ENCODE measurements at regions not wholly inside any gene's neighbourhood (a gene's known extent, or its start where the extent isn't known, plus 50 kb on each side); places are given as distances from the start of the nearest gene placed in this dataset.

DNA sequence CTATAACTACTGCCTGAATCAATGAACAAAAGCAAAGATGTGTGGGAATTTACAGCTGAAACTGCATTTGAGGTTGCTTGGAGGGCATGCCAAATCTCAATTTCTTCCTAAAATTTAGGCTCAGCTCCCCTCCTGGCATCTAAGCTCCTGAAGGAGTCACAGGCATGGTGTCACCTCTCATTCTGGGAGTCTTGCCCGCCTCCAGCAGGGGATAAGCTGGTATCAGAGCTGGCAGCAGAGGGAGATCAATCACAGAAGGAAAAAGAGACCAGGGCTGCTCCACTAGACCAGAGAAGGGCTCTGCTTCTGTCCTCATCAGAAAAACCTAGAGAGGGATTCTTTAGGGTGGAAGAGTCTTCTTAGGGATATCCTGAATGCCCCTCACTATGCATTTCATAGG is 150.4 kb upstream of the SLC6A11 start:
- Histone ChIP-seq H4K20me1 (ENCODE audit: insufficient read depth, low read length) (no peaks in the 10 kb centered on the region), H3K9ac (ENCODE audit: low read length) (no peak overlapping the region), H3K27ac (ENCODE audit: low read length) (no peak overlapping the region), H3K4me3 (ENCODE audit: low read length) (no peak overlapping the region), H3K79me2 (ENCODE audit: low read length) (no peaks in the 10 kb centered on the region), H3K27me3 (ENCODE audit: low read depth, low read length) (peaks cover 38% of the 10 kb centered on the region), H3K9me3 (ENCODE audit: insufficient read depth, low read length) (no peaks in the 10 kb centered on the region), H2AFZ (ENCODE audit: low read depth, low read length) (no peak overlapping the region), H3K4me1 (ENCODE audit: low read length) (no peaks in the 10 kb centered on the region), H3K4me2 (ENCODE audit: low read length) (no peak overlapping the region), H3K36me3 (replicated peaks; ENCODE audit: low read depth, low read length) (no peaks in the 10 kb centered on the region)
- TF ChIP-seq, protein P1, sequence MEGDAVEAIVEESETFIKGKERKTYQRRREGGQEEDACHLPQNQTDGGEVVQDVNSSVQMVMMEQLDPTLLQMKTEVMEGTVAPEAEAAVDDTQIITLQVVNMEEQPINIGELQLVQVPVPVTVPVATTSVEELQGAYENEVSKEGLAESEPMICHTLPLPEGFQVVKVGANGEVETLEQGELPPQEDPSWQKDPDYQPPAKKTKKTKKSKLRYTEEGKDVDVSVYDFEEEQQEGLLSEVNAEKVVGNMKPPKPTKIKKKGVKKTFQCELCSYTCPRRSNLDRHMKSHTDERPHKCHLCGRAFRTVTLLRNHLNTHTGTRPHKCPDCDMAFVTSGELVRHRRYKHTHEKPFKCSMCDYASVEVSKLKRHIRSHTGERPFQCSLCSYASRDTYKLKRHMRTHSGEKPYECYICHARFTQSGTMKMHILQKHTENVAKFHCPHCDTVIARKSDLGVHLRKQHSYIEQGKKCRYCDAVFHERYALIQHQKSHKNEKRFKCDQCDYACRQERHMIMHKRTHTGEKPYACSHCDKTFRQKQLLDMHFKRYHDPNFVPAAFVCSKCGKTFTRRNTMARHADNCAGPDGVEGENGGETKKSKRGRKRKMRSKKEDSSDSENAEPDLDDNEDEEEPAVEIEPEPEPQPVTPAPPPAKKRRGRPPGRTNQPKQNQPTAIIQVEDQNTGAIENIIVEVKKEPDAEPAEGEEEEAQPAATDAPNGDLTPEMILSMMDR (IDR thresholded peaks at IDR 0.05; ENCODE audit: low read depth, low read length), result no peak
- TF ChIP-seq EZH2phosphoT487 (IDR thresholded peaks at IDR 0.05; ENCODE audit: low read depth), result no peak

DNA sequence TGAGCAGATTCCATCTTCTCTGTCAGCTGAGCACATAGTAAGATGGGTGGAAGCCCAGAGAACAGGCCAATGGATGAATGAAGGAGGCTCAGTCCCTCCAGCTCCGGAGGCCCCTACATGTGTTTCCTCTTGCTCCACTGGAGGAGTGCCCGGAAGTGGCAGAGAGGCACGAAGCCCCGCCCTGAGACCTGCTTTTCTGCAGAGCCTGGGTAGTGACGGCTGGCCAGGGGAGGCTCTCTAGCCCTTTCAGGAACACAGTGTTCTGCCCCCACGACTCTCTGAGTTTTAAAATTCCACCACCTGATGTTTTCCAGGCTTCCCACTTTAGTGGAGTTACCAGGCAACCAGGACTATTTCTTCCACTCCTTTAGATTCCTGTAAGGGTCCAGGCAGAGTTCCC is 149.4 kb upstream of the SLC6A11 start:
- H3K27ac ChIP-seq (ENCODE audit: low read length), result no peak overlapping the region

DNA sequence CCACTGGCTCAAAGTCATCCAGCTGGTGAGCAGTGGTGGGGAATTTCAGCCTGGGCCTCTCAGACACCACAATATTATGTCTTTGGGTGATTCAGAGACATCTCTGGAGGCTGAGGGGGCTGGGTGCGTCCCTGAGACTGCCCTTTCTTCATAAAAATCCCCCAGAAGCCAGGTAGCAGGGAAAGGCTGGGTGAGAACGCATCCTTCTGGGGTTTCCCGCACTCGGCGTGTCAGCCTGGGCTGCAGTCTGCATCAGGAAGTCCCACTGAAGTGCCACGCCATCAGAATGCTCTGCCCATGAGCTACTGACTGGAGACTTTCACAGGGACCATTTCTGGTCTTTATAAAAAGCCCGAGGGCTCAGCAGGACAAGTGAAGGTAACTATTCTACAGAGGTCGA is 148.8 kb upstream of the SLC6A11 start:
- peaks cover 38% of the 10 kb centered on the region for H3K27me3 ChIP-seq (ENCODE audit: low read depth, low read length)
- no peak for TF ChIP-seq EZH2phosphoT487 (IDR thresholded peaks at IDR 0.05; ENCODE audit: low read depth)
- TF ChIP-seq, protein P1 (IDR thresholded peaks at IDR 0.05; ENCODE audit: low read depth, low read length), result no peak
- H3K9me3 ChIP-seq (ENCODE audit: insufficient read depth, low read length), result no peaks in the 10 kb centered on the region
- no peak overlapping the region for H2AFZ ChIP-seq (ENCODE audit: low read depth, low read length)
- H3K79me2 ChIP-seq (ENCODE audit: low read length), result no peaks in the 10 kb centered on the region
- H3K36me3 ChIP-seq (replicated peaks; ENCODE audit: low read depth, low read length), result no peaks in the 10 kb centered on the region
- H4K20me1 ChIP-seq (ENCODE audit: insufficient read depth, low read length), result no peaks in the 10 kb centered on the region
- H3K4me1 ChIP-seq (ENCODE audit: low read length), result no peaks in the 10 kb centered on the region
- H3K27ac ChIP-seq (ENCODE audit: low read length), result no peak overlapping the region
- H3K9ac ChIP-seq (ENCODE audit: low read length), result no peak overlapping the region
- H3K4me2 ChIP-seq (ENCODE audit: low read length), result no peak overlapping the region
- no peak overlapping the region for H3K4me3 ChIP-seq (ENCODE audit: low read length)

More for the DNA sequence above, 149.4 kb upstream of the SLC6A11 start:
- Histone ChIP-seq H2AFZ (ENCODE audit: low read depth, low read length) (no peak overlapping the region), H3K9ac (ENCODE audit: low read length) (no peak overlapping the region), H3K4me2 (ENCODE audit: low read length) (no peak overlapping the region), H3K27me3 (ENCODE audit: low read depth, low read length) (peaks cover 38% of the 10 kb centered on the region), H3K9me3 (ENCODE audit: insufficient read depth, low read length) (no peaks in the 10 kb centered on the region), H4K20me1 (ENCODE audit: insufficient read depth, low read length) (no peaks in the 10 kb centered on the region), H3K79me2 (ENCODE audit: low read length) (no peaks in the 10 kb centered on the region), H3K4me1 (ENCODE audit: low read length) (no peaks in the 10 kb centered on the region), H3K4me3 (ENCODE audit: low read length) (no peak overlapping the region), H3K36me3 (replicated peaks; ENCODE audit: low read depth, low read length) (no peaks in the 10 kb centered on the region)
- TF ChIP-seq, protein P1 (IDR thresholded peaks at IDR 0.05; ENCODE audit: low read depth, low read length), result no peak
- TF ChIP-seq EZH2phosphoT487 (IDR thresholded peaks at IDR 0.05; ENCODE audit: low read depth), result no peak

DNA sequence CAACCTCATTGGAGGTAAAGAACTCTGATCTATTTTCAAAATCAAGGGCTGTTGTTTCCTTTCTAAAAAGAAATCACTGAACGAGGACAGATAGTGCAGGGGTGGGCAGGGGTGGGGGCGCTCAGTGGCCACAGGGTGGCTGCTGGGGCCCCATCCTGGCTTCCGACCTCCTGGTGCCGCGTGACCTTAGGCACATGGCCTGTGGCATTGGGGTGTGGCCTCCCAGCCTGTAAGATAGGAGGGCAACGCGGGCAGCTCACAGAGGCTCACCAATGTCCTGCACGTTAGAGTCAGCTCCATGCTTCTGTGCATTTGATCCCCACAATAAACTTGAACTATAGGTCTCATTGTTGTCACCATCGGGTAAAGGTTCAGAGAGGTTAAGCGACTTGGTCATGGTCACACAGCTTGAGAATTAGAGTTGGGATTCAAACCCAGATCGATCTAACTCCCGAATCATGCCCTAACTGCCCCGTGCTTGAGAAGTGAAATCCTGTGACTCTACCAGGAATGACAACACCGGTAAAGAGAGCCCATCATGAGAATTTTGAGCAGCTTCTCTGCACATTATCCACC is 148.0 kb upstream of the SLC6A11 start:
- Histone ChIP-seq H3K9me3 (ENCODE audit: insufficient read depth, low read length) (no peaks in the 10 kb centered on the region), H3K79me2 (ENCODE audit: low read length) (no peaks in the 10 kb centered on the region), H3K27me3 (ENCODE audit: low read depth, low read length) (peaks cover 43% of the 10 kb centered on the region), H3K4me3 (ENCODE audit: low read length) (no peak overlapping the region), H3K27ac (ENCODE audit: low read length) (no peak overlapping the region), H3K36me3 (replicated peaks; ENCODE audit: low read depth, low read length) (no peaks in the 10 kb centered on the region), H3K4me1 (ENCODE audit: low read length) (no peaks in the 10 kb centered on the region), H4K20me1 (ENCODE audit: insufficient read depth, low read length) (no peaks in the 10 kb centered on the region), H2AFZ (ENCODE audit: low read depth, low read length) (no peak overlapping the region), H3K4me2 (ENCODE audit: low read length) (no peak overlapping the region), H3K9ac (ENCODE audit: low read length) (no peak overlapping the region)
- TF ChIP-seq, protein P1 (IDR thresholded peaks at IDR 0.05; ENCODE audit: low read depth, low read length), result no peak
- TF ChIP-seq EZH2phosphoT487 (IDR thresholded peaks at IDR 0.05; ENCODE audit: low read depth), result no peak

Measured in OCI-LY3 (cell line).